HCT116 (cell line): ENCODE measurements at regions not wholly inside any gene's neighbourhood (a gene's known extent, or its start where the extent isn't known, plus 50 kb on each side); places are given as distances from the start of the nearest gene placed in this dataset.

Experiments used
- CEBPB ChIP-seq: IDR thresholded peaks from 2 replicates; pipeline ENCODE4 v1.6.1; 2012; ENCODE audit warnings: low read depth
- EZH2 ChIP-seq: fragments of 200-600 bp; sonication (generic); IDR thresholded peaks from 2 replicates; pipeline ENCODE4 v1.6.1; 2017; ENCODE audit warnings: antibody characterized with exemption, mixed run types
- EZH2phosphoT487 ChIP-seq: fragments of 200-600 bp; IDR thresholded peaks from 2 replicates; pipeline ENCODE4 v1.6.1; 2018; ENCODE audit warnings: antibody characterized with exemption, borderline replicate concordance
- JUND ChIP-seq: IDR thresholded peaks from 2 replicates; pipeline ENCODE4 v1.6.1; 2012
- MAX ChIP-seq: IDR thresholded peaks from 2 replicates; pipeline ENCODE4 v1.6.1; 2012
- POLR2A ChIP-seq: IDR thresholded peaks from 2 replicates; pipeline ENCODE4 v1.7.0; 2011; ENCODE audit warnings: borderline replicate concordance; ENCODE audit not compliant: insufficient read depth, insufficient read length; ENCODE audit errors: extremely low read depth
- POLR2AphosphoS5 ChIP-seq: IDR thresholded peaks from 2 replicates; pipeline ENCODE4 v1.6.1; 2011; ENCODE audit warnings: mild to moderate bottlenecking, low read depth, low read length, moderate library complexity
- RAD21 ChIP-seq: IDR thresholded peaks from 2 replicates; pipeline ENCODE4 v1.6.1; 2012; ENCODE audit warnings: low read depth, mild to moderate bottlenecking
- REST ChIP-seq: IDR thresholded peaks from 2 replicates; pipeline ENCODE4 v1.6.1; 2012; ENCODE audit warnings: low read depth
- YY1 ChIP-seq: IDR thresholded peaks from 2 replicates; pipeline ENCODE4 v1.6.1; 2011; ENCODE audit warnings: low read length, low read depth, moderate library complexity, mild to moderate bottlenecking; ENCODE audit not compliant: insufficient replicate concordance; ENCODE audit errors: extremely low read depth
- ZFX ChIP-seq: fragments of 450-650 bp; IDR thresholded peaks from 2 replicates; pipeline ENCODE4 v1.6.1; 2017
- TF ChIP-seq, protein P1 (sequence below), 3 experiments: fragments of 200-600 bp in 1 of 3; sonication (generic) in 1 of 3; IDR thresholded peaks in 2 of 3; conservative IDR thresholded peaks in 1 of 3; 2 replicates each; pipeline ENCODE4 v1.5.1; 2012 to 2017; ENCODE audit warnings: low read depth in 2 of 3, low read length in 2 of 3, antibody characterized with exemption in 1 of 3, borderline replicate concordance in 1 of 3, control low read depth in 1 of 3, mild to moderate bottlenecking in 1 of 3, mixed read lengths in 1 of 3, mixed run types in 1 of 3, moderate library complexity in 1 of 3; ENCODE audit not compliant: insufficient read depth in 1 of 3

DNA sequence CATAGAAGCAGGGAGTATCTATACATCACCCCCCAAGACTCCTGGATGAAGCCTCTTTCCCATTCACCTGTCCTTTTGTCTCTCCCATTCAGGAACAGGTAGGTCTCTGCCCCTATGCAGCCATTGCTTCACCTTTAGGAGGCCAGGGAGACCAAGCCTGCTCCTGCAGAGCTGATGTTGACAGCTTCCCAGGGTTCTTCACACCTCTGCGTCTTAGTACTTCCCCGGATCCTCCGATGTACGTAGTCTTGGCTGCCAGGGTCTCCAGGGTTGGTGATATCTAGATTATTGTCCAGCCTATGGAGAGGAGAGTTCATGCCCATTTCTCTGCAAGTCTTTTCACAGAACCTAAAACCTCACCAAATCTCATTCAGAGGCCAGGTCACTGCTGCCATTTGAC is 365.7 kb upstream of the KLF6 start:
- TF ChIP-seq POLR2AphosphoS5 (no peak), POLR2A (no peak), JUND (no peak), EZH2phosphoT487 (no peak), MAX (no peak), CEBPB (no peak), EZH2 (no peak), RAD21 (no peak), ZFX (no peak), YY1 (no peak), REST (no peak)
- TF ChIP-seq, protein P1, sequence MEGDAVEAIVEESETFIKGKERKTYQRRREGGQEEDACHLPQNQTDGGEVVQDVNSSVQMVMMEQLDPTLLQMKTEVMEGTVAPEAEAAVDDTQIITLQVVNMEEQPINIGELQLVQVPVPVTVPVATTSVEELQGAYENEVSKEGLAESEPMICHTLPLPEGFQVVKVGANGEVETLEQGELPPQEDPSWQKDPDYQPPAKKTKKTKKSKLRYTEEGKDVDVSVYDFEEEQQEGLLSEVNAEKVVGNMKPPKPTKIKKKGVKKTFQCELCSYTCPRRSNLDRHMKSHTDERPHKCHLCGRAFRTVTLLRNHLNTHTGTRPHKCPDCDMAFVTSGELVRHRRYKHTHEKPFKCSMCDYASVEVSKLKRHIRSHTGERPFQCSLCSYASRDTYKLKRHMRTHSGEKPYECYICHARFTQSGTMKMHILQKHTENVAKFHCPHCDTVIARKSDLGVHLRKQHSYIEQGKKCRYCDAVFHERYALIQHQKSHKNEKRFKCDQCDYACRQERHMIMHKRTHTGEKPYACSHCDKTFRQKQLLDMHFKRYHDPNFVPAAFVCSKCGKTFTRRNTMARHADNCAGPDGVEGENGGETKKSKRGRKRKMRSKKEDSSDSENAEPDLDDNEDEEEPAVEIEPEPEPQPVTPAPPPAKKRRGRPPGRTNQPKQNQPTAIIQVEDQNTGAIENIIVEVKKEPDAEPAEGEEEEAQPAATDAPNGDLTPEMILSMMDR (IDR thresholded peaks at IDR 0.05 in 2 of 3, conservative IDR thresholded peaks at IDR 0.05 in 1 of 3; ENCODE audit: borderline replicate concordance in 1 of 3, insufficient read depth in 1 of 3, low read depth in 2 of 3, low read length in 2 of 3) = no peak
